ENCODE measurements at regions not wholly inside any gene's neighbourhood (a gene's known extent, or its start where the extent isn't known, plus 50 kb on each side); places are given as distances from the start of the nearest gene placed in this dataset.
A peak's percentile ranks its signal among the peaks of the same experiment; 100 is the strongest.
"Not testable (repeated sequence)": the region's sequence is repeated elsewhere in the genome, so short reads cannot be mapped to it uniquely, and the experiment has no call there.

DNA sequence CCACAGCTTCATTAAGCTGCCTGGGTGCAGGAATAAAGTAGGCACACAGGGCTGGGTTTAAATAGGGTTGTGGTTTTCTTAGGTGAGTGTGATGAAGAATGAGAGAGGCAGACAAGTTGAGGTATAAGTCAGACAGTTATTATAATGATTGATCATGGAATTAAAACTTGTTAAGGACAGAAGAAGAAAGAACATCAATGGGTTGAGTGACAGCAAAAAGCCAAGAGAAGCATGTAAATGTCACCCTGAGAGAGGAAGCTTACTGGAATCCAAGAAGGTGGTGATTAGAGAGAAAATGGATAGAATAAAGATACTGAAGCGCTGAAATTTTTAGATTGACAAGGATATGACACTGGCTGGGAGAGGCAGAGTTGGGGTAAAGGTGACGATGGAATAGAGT is 325.2 kb upstream of the SLITRK1 start:
- no peak for DNase-seq (ENCODE audit: low read depth in 2 of 2)

DNA sequence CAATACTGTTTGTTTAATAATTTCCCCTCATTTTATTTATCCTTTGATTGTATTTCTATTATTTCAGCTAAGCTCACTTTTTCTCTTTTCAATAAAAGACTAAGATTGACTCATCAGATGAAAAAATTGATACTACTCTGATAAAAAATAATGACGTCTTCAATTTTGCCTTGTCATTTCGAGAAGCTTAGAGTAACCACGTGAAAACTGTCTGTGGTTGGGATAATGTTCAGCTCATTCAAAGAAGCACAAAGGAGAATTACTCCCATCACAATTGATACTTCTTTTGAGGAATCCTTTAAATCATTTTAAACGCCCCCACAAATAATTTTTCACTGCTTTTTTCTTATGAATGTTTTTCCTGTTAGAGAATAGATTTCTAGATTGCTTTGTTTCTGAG is 318.7 kb upstream of the SLITRK1 start:
- no peak for DNase-seq (ENCODE audit: low read depth in 2 of 2)

DNA sequence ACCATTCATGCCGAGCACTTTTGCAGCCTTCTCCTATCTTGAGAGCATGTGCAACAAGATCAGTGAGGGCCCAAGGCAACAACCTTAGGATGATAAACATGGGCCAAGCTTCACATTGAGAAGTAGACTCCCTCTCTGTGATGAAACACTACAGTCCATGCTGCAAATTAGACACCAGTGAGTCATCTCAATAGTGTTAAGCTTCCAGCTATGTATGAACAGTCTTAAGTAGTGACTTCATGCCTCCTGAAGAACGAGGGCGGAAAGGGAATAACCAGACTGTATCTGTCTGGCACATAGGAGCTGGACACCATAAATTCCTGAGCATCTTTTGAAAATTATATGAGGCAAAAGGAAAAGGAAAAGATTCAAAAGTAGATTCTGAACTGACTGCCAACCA is 309.9 kb upstream of the SLITRK1 start:
- DNase-seq (ENCODE audit: low read depth in 2 of 2), result no peak

DNA sequence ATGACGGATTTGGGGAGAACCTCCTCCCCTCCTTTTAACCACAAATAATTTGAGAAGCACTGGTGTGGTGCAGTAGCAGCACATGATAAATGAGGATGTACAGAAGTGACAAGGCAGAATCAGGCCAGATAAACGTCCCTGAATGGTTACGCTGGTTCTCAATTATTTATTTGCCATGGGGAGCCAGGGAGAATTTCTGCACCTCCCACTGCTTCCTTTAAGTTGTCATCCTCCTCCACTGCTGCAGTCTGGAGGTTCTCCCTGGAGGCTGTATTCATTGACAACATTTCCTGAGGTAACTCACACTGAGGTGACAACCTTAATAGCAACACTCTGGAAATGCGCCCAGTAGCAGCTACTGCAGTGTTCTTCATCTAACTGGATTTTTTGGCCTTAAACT is 308.9 kb upstream of the SLITRK1 start:
- no peak for DNase-seq (ENCODE audit: low read depth in 2 of 2)

DNA sequence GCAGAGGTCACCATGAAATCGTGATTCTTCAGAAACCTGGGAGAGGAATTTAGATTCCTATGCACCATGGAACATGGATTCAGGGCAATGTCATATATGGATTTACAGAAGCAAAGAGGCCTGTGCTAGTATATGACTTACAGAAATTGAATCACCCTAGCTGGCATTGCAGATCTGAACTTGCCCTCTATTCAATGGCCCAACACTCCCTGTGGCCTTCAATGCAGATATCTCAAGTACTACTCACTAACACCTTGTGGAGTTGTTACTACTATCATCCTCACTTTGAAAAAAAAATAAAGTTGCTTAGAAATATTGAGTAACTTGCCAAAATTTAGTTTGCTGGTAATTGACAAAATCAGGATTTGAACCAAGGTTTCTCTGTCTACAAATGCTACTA is 305.4 kb upstream of the SLITRK1 start:
- DNase-seq (ENCODE audit: low read depth in 2 of 2), result no peak

DNA sequence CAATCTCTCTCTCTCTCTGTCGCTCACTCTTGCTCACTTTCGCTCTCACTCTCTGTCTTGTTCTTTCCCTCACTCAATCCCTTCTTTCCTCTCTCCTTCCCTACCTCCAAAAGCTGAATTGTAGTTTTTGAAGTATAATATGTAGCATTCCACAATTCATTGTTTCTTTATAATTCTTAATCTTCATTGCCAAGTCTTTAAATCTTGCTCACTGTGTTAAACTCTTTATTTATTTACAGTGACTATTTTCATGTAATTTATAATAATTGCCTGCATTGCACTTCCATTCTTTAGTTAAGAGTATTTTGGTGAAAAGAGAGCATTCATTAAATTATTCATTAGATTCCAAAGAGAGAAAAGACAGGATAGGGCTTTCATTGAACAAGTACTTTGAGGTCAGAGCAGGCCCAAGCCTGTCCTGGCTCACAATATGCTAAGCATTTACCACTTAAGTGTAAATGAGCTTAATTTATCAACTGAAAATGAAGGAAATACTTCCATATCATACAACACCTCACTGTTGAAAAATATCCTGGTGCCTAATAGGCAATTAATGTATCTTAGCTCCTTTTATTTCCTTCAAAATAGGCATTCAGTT is 257.4 kb upstream of the SLITRK1 start:
- DNase-seq (ENCODE audit: low read depth in 2 of 2), result no peak

DNA sequence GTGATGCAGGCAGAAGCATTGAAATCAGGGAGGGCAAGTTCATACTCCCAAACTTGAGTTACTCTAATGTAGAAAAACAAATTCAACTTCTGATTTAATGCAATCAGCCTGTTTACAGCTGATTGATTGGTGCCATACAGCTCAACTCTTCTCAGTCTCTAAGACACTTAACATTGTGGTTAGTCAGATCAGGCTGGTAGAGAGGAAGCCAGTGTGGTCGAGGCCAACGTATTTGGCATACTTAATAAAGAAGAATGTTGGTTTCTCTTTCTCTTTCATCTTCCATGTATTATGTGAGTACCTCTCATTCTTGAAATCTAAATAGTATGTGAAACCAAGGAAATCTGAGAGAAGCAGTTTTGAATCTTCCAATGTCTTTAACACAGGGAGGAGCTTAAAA is 255.0 kb upstream of the SLITRK1 start:
- DNase-seq (ENCODE audit: low read depth in 2 of 2), result peak; percentile 21 to 31

DNA sequence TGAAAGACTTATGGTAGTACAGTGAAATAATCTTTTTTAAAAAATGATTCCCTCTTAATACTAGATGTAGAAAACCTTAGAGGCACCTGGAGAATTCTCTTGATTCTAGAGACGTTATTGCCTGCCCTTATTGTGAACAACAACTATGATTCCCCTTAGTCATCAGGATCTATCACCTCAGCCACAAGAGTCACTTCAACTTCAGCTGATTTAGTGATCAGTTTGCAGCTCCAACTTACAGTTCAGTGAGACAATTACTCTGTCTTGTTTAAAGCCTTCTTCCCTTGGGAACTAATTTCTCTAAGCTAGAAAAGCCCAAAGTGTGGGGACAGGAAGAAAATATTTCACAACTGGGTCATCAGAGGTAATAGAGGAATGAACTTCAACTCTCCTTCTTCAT is 254.3 kb upstream of the SLITRK1 start:
- no peak for DNase-seq (ENCODE audit: low read depth in 2 of 2)

DNA sequence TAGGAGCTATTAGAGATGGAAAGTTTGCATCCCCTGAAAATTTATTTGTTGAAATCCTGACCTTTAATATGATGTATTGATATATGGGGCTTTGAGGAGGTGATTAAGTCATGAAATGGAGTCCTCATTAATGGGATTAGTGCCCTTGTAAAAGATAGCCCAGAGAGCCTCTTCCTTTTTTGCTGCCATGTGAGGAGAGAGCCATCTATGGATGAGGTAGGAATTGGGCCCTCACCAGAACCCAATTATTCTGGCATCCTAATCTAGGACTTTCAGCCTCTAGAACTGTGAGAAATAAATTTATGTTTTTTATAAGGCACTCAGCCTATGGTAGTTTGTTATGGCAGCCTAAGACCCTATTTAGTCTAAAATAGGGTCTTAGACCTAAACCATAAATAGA is 250.2 kb upstream of the SLITRK1 start:
- no peak for DNase-seq (ENCODE audit: low read depth in 2 of 2)

DNA sequence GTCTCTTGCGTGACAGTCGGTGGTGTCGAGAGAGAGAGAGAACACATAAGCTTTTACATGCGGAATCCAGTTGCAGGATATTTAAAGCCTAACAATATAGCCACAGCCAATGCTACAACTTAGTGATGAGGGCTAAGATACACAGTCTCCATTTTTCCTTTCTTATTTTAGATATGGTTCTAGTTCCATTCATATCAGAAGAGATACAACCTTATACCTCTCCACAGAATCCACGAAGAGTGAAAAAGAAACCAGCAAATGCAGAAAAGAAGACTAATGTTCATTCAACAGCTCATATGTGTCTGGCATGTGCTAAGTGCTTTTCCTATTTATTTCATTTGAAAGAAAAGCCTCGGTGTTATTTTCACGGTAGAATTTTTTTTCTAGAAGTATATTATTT is 249.0 kb upstream of the SLITRK1 start:
- no peak for DNase-seq (ENCODE audit: low read depth in 2 of 2)

DNA sequence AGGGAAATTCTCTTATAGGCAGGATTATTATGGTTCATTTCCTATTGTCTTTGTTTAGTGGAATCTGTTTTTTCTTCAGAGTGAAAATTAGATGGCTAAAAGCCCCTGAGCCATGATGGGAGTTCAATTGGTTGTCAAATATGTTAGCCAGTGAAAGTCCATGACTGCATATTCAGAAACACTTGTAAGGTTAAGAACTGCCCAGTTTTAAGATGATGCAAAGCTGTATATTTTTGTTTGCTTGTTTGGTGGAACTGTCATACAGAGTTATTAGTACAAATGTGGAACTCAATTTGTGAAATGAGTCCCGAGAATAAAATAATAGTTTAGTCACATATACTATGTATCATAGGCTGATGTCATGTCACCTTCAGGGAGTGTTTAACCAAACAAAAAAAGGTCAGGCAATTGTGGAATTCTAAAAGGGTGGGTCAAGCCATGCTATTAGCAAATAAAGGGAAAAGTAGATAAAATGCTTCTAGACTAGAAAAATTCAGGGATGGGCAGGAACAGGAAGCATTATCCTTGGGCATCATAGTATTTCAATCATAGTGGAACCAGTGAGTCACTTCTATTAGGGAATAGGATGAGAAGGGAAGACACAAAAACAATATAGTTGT is 248.3 kb upstream of the SLITRK1 start:
- no peak for DNase-seq (ENCODE audit: low read depth in 2 of 2)

DNA sequence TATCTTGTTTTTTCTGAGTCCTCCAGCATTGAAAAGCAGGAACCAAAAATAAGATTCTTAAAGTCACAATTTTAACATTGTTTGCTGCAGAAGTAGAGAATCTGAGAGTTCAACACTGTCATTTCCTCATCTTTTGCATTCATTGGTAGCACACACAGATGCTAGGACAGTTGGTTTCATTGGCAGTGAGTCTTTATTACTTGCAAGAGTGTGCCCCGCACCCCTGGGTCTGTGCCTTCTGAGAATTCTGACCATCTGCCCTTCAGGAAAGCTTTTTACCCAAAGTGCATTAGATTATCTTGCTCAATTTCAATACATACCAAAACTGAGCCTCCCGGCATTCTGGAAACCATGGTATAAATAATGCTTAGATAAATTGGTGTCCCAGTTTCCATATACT is 247.7 kb upstream of the SLITRK1 start:
- no peak for DNase-seq (ENCODE audit: low read depth in 2 of 2)

DNA sequence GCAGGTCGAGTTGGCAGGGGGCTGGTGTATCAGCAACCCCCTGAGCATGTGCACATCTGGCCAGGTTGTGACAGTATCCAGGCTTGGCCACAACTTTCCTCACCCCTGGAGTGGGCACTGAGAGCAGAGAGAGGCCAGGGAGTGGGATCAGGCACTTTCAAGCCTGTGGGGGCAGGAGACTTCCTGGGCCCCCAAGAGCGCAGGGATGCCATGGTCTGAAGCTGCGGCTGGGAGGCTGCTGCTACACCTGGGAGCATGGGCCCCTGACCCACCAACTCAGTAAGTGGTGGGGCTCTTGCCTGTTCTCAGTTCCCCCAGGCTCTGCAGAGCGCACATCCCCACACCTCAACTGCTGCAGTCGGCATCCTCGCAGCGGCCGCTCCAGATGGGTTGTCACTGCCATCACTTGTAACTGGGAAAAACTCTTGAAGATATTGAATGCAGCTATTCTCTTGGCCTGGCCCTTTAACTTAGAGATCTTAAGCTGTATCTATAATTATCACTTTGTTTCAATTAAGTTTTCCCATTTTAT is 245.4 kb upstream of the SLITRK1 start:
- no peak for DNase-seq (ENCODE audit: low read depth in 2 of 2)

DNA sequence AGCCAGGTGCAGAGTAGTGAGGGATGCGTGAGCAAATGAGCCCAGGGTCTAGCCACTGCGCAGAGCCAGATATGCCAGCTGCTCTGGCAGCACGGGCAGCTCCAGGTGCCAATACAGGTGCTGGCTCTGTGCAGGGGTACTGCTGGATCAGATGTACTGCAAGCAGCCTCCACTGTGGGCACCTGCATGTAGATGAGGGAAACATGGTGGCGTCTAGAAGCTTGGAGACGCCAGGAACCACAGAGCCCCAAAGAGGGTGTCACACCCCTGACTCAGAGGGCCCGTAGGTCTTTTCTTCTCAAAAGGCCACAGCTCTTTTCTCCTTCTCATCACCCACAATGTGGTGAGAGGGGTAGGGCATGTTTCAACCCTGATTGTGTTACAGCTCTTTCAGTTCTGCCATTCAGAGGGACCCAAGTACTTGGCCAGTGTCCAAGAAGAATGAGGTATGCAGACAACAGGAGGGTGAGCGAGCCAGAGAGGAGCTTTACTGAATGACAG is 244.4 kb upstream of the SLITRK1 start:
- no peak for DNase-seq (ENCODE audit: low read depth in 2 of 2)

DNA sequence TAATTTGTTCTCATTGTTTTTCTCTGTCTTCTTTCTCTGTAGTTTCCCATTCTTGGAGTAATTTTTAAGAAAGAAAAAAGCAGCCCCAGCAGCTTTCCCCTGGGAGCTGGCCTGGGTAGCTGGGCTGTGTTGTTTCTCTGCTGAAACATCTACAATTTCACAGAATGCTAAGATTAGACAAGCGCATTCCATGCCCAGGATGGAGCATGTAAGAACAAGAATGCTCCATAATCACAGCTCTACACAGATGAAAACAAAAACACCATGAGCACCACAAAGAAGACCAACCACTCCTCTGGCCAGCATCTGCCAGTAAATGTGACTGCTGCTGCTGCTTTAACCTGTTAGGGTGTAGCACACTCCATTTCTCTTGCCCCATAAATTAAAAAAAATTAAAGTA is 239.2 kb upstream of the SLITRK1 start:
- no peak for DNase-seq (ENCODE audit: low read depth in 2 of 2)

DNA sequence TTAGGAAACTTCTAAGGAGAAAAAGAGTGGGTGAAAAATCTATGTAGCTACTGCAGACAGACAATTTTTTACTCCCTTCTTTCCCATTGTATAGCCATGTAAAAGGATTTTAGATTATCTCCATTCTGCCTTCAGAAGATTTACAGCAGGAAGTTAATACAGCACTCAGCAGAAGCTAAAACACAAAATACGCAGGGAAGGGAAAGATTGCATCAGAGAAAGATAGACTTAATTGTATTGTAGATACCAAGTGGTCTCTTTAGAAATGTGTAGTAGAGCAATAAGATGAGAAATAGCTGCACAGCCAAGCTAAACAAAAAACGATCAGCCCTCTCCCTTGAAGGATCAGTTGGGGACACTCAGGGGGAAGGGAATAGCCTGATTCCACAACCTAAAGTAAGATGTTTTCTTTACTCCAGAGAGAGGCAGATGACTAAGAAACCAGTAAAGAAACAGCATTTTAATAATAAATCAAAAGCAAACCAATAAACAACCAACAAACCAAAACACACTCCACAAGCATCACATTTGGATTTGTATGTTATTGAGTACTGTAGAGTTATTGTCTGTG is 236.7 kb upstream of the SLITRK1 start:
- DNase-seq (ENCODE audit: low read depth in 2 of 2), result no peak

DNA sequence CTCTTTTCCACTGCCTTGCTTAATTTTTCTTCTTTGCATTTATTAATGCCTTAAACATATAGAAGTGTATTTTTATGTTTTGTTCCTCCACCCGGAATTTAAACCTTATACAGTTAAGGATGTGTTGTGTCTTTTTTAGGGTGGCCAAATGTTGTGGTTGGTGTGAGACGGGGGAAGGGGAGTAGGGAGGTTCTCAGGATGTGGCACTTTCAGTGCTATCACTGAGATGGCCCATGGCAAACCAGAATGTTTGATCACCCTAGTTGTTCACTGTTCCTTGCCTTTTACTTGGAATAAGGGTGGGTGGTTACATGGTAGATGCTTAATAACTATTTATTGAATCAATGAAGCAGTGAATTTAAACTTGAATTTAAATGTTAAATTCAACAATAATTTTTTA is 216.0 kb upstream of the SLITRK1 start:
- no peak for DNase-seq (ENCODE audit: low read depth in 2 of 2)

DNA sequence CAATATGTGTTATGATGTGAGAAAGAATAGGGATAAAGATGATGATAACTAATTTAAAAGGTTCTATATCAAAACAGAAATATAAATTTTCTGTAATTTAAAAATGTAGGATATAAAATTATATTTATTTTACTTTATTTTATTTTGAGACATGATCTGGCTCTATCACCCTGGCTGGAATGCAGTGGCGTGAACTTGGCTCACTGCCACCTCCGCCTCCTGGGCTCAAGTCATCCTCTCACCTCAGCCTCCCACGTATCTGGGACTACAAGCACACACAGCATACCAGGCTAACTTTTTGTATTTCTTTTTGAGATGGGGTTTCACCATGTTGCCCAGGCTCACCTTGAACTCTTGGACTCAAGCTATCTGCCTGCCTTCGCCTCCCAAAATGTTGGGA is 214.9 kb upstream of the SLITRK1 start:
- DNase-seq (ENCODE audit: low read depth in 2 of 2), result no peak

DNA sequence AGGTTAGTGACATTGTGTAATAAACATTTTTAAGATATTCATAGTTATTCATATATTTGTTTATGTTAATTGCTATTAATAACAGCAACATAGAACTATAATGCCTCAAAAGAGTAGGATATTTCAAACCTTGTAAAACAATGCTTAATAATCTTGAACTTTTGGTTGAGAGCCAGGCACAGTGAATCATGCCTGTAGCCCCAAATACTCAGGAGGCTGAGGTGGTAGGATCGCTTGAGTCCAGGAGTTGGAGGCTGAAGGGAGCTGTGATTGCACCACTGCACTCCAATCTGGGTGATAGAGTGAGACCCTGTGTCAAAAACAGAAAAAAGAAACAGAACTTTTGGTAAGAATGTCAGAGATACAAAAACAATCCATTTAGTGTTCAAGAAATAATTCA is 213.9 kb upstream of the SLITRK1 start:
- no peak for DNase-seq (ENCODE audit: low read depth in 2 of 2)

DNA sequence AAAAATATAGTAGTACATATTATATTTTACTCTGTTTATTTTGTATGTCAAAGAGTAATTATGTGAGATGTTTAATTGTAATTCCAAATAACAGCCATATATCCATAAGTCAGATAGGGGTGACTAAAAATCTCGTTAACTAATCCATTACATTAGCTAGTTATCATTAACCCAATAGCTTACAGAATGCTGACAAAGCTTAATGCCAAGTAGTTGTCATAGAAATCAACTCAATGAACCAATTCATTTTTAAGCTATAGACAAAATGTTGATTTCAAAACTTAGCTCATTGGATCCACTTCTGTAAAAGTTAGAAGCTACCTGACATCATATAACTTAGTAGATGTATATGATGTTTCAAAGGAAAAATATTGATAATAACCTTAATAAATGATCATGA is 206.7 kb upstream of the SLITRK1 start:
- no peak for DNase-seq (ENCODE audit: low read depth in 2 of 2)

DNA sequence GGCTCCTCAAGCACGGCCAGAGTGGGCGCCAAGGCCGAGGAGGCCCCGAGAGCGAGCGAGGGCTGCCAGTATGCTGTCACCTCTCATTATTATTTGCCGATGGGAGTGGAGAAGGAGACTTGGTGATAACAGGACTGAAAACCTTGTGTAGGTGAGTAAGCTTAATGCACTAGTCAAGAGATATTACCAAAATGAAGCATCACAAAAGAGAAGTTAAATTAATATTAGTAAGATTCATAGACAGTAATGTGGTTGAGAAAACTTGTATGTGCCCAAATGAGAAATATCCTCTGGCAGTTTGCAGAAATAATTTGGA is 204.5 kb upstream of the SLITRK1 start:
- DNase-seq (ENCODE audit: low read depth in 2 of 2), result no peak

DNA sequence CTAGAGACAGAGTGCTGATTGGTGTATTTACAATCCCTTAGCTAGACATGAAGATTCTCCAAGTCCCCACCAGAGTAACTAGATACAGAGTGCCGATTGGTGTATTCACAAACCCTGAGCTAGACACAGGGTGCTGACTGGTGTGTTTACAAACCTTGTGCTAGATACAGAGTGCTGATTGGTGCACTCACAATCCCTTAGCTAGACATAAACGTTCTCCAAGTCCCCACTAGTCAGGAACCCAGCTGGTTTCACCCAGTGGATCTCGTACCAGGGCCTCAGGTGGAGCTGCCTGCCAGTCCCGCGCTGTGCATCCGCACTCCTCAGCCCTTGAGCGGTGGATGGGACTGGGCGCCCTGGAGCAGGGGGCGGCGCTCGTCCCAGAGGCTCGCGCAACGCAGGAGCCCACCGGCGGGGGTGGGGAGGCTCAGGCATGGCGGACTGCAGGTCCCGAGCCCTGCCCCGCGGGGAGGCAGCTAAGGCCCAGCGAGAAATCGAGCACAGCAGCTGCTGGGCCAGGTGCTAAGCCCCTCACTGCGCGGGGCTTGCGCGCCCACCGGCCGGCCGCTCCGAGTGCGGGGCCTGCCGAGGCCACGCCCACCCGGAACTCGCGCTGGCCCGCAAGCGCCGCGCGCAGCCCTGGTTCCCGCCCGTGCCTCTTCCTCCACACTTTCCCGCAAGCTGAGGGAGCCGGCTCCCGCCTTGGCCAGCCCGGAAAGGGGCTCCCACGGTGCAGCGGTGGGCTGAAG is 204.0 kb upstream of the SLITRK1 start:
- DNase-seq (ENCODE audit: low read depth in 2 of 2), result not testable (repeated sequence)

DNA sequence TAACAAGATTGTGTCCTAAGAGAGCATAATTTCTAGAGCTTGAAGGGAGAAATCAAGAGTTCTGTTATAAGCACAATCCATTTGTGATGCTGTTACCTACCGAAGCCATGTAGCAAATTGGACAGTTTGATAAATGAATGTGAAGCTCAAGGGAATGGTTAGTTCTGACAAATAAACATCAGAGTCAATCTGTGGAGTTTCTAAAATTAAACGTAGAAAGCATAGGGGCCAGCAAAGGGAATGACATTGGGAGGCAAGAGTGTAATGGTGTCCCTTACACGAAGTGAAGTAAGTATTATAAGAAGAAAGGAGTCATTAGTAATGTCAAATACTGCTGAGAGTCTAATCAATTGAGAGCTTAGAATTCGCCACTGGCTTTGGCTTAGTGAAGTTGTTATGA is 200.2 kb upstream of the SLITRK1 start:
- no peak for DNase-seq (ENCODE audit: low read depth in 2 of 2)

Data from stimulated activated CD4-positive, alpha-beta T cell treated with anti-CD3 and anti-CD28 coated beads, Interleukin-15, amount 100 ng/mL, for 48 hours (primary cell).